Vagina (tissue), 2 donors: ENCODE measurements at regions not wholly inside any gene's neighbourhood (a gene's known extent, or its start where the extent isn't known, plus 50 kb on each side); places are given as distances from the start of the nearest gene placed in this dataset.

Source experiments
- CTCF ChIP-seq, 3 experiments: fragments of 450-650 bp in 2 of 3; fragments of 200-600 bp in 1 of 3; sonication (generic) in 1 of 3; IDR thresholded peaks; one replicate each; pipeline ENCODE4 v1.5.1; 2017 to 2019; ENCODE audit warnings: antibody characterized with exemption in 3 of 3, mild to moderate bottlenecking in 2 of 3, moderate library complexity in 2 of 3
- POLR2A ChIP-seq, 2 donors: fragments of 450-650 bp; IDR thresholded peaks; one replicate each; pipeline ENCODE4 v1.6.1; 2017; ENCODE audit warnings: antibody characterized with exemption in 2 of 2, mild to moderate bottlenecking in 2 of 2, moderate library complexity in 2 of 2

- TF ChIP-seq POLR2A (IDR thresholded peaks at IDR 0.05) (no peak), CTCF (IDR thresholded peaks at IDR 0.05) (no peak)
Measured at GRCh38 chr5:38669361-38669880, 113.0 kb upstream of the LIFR start.
